C4-2B (cell line): ENCODE measurements at regions not wholly inside any gene's neighbourhood (a gene's known extent, or its start where the extent isn't known, plus 50 kb on each side); places are given as distances from the start of the nearest gene placed in this dataset.
"Not testable (repeated sequence)": the region's sequence is repeated elsewhere in the genome, so short reads cannot be mapped to it uniquely, and the experiment has no call there.

ENCODE experiments used
- H3K27ac ChIP-seq: fragments of 450-650 bp; 2 replicates; pipeline ENCODE4 v1.5.1; 2017
- TF ChIP-seq, protein P1 (sequence below): fragments of 450-650 bp; conservative IDR thresholded peaks from 2 replicates; pipeline ENCODE4 v1.5.1; 2017; ENCODE audit warnings: mild to moderate bottlenecking

- TF ChIP-seq, protein P1, sequence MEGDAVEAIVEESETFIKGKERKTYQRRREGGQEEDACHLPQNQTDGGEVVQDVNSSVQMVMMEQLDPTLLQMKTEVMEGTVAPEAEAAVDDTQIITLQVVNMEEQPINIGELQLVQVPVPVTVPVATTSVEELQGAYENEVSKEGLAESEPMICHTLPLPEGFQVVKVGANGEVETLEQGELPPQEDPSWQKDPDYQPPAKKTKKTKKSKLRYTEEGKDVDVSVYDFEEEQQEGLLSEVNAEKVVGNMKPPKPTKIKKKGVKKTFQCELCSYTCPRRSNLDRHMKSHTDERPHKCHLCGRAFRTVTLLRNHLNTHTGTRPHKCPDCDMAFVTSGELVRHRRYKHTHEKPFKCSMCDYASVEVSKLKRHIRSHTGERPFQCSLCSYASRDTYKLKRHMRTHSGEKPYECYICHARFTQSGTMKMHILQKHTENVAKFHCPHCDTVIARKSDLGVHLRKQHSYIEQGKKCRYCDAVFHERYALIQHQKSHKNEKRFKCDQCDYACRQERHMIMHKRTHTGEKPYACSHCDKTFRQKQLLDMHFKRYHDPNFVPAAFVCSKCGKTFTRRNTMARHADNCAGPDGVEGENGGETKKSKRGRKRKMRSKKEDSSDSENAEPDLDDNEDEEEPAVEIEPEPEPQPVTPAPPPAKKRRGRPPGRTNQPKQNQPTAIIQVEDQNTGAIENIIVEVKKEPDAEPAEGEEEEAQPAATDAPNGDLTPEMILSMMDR: peak; percentile 18
These were observed 65.9 kb downstream of the PABPC5 start for GRCh38 chrX:91500499-91500898.

DNA sequence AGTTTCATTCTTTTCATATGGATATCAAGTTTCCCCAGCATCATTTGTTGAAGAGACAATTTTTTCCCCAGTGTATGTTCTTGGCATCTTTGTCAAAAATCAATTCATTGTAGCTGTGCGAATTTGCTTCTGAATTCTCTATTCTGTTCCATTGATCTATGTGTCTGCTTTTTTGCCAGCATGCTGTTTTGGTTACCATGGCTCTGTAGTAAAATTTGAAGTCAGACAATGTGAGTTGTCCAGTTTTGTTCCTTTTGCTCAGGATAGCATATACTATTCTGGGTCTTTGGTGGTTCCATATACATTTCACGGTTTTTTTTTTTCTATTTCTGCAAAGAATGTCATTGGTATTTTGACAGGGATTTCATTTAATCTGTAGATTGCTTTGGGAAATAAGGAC is 95.6 kb downstream of the PABPC5 start:
- not testable (repeated sequence) for H3K27ac ChIP-seq

More at GRCh38 chrX:91500499-91500898, 65.9 kb downstream of the PABPC5 start:
- not testable (repeated sequence) for H3K27ac ChIP-seq

DNA sequence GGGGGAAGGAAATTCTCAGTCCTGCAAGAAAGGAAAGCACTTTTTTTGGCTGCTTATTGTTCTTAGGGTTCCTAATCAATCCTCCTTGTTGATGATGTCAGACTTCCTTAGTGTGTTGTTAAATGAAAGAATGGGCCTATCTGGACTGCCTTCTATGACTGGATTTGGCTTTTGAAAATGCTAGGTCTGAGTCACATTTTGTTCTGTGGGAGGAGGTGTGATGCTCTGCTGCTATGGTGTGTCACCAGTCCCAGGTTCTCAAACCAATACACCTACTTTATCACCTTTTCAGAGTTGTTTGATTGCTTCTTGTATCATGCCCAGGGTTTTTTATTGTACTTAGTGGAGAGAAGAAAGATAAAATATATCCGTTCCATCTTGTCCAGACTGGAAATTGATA is 128.5 kb downstream of the PABPC5 start:
- not testable (repeated sequence) for H3K27ac ChIP-seq
